OCI-LY3 (cell line): ENCODE measurements at regions not wholly inside any gene's neighbourhood (a gene's known extent, or its start where the extent isn't known, plus 50 kb on each side); places are given as distances from the start of the nearest gene placed in this dataset.

Experiments used
- CTCF ChIP-seq: fragments of 200-600, 300-600 bp; sonication (generic); IDR thresholded peaks from 2 replicates; pipeline ENCODE4 v1.5.1; 2014; ENCODE audit warnings: antibody characterized with exemption, low read length, low read depth
- EZH2phosphoT487 ChIP-seq: fragments of 200-600 bp; shearing (Covaris generic); IDR thresholded peaks from 2 replicates; pipeline ENCODE4 v1.6.1; 2018; ENCODE audit warnings: antibody characterized with exemption, mixed run types, low read depth

GRCh38 chr2:38239452-38239851 lies 137.6 kb downstream of the ATL2 start:
- TF ChIP-seq CTCF (no peak), EZH2phosphoT487 (no peak)
